Right forelimb (tissue), 1 donor: ENCODE measurements at regions not wholly inside any gene's neighbourhood (a gene's known extent, or its start where the extent isn't known, plus 50 kb on each side); places are given as distances from the start of the nearest gene placed in this dataset.
A peak's percentile ranks its signal among the peaks of the same experiment; 100 is the strongest.
"Not testable (repeated sequence)": the region's sequence is repeated elsewhere in the genome, so short reads cannot be mapped to it uniquely, and the experiment has no call there.

ENCODE experiments used
- DNase-seq: peaks from one replicate; pipeline ENCODE4 v3.0.0-alpha.2; 2018

DNA sequence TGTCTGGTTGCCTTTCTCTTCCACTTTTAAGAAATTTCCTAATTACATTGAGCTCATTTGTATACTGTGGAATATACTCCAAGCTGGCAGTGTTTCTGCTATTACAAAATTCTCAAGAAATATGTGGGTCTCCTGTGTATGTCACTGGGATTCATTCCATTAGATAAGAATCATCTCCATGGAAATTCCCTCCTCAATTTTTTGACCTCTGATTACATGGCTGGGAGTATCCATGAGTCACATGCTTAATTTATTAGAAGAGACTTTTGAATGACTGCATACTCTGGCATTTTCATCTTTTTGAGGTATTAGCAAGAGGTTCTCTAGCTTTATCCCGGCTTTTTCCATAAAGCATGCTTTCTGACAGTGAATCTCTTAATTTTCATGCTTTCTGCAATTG is 665.5 kb upstream of the CNTNAP5 start:
- no peak for DNase-seq

DNA sequence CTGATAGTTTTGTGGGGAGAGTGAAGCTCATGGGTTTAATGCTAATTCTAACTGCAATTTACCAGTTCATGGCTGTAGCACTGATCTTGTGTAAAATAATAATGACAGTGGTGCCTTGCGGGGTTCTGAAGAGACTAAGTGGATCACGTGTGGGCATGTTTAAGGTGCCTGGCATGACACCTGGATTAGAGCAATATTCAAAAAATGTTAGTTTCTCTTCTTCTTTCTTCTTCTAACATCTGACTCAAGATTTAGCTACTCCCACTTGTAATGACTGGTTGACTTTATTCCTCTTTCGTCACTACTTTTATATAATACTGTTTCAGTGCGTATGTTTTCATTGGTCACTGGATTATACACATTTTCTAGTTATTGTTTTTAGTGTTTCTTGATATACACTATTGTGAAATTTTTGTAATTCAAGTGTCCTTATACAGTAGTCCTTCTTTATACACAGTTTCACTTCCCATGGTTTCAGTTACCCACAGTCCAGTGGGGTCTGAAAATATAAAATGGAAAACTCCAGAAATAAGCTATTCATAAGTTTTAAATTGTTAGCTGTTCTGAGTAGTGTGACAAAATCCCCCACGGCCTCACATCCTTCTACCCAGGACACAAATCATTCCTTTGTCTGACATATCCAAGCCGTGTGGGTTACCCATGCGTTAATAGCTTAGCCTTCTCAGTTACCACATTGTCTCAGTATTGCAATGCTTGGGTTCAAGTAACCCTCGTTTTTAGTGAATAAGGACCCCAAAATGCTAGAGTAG is 662.2 kb upstream of the CNTNAP5 start:
- DNase-seq, result no peak

DNA sequence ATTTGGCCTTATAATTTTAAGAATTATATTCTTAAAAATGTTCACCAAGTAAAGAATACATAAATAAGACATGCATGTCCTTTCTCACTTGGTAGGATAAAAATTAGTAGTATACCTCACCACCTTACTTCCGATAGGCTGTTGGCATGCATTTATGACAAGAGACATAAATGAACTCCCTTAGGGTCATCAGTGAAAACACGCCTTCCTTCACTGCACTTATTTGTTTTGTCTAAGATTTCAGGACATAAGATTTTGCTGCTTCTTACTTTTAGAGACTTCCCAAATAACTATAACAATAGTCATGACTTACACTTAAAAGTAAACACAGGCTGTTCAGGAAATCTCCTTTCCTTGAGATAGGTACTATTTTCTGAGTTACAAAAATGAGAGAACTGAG is 661.3 kb upstream of the CNTNAP5 start:
- DNase-seq, result no peak

DNA sequence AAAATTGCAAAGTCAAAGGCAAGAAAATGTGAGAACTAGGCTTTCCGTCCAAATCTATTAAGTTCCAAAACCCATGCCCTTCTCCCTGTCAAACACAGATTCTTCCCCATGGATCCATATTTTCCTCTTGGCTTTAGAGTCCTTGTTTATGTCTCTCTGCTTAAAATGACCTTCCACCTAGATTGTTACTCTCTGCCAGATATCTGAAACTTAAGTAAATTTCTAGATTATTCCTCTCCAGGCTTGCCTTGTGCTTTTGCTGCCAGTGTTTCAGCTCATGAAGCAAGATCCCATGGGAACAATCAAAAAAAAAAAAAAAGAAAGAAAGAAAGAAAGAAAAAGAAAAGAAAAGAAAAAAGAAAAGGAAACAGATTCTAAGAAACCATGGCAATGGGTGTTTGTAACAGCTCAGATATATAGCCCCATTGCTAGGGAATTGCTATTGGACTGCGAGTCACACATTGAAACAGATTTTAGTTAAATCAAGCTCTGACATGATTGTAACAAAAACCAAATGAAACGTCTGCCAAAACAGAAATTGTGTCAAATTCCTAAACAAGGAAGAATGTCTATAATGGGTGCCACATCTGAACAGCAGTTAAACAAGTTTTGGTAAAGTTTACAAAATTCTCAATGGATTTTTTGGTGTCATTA is 660.7 kb upstream of the CNTNAP5 start:
- no peak for DNase-seq

DNA sequence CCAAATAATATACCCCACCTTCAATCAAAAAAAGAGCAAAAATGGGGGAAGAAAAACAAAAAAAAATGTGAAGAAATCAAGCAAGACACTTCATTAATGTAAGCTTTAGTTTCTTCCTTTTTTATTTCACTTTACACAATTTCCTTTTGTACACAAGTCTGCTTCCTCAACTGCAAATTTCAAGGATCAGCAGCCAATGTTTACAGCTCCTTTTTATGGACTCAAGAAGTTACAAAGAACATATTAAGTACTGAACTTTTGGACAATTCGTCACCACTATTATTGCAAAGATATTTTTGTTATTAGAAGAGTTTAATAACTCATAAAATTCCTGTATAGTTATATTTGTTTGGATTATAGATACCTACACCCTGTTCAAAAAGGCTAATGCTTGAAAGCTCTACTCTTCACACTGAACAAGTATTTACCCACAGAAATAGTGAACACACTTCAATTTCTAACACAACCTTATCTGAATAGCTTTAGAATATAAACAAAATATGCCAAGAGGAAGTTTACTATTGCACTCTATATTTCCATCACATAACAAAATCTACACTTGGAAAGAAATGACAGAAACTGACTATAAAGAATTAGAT is 658.7 kb upstream of the CNTNAP5 start:
- no peak for DNase-seq

DNA sequence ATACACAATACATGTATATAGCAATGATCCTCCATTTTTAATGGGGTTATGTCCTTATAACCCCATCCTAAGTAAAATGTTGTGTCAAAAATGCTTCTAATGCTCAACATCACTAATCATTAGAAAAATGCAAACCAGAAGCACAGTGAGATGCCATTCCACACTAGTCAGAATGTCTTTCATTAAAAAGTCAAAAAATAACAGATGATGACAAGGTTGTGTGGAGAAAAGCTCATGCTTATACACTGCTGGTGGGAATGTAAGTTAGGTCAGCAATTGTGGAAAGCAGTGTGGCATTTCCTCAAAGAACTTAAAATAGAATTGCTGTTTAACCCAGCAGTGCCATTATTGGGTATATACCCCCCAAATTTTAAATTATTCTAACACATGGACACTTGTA is 654.9 kb upstream of the CNTNAP5 start:
- no peak for DNase-seq

DNA sequence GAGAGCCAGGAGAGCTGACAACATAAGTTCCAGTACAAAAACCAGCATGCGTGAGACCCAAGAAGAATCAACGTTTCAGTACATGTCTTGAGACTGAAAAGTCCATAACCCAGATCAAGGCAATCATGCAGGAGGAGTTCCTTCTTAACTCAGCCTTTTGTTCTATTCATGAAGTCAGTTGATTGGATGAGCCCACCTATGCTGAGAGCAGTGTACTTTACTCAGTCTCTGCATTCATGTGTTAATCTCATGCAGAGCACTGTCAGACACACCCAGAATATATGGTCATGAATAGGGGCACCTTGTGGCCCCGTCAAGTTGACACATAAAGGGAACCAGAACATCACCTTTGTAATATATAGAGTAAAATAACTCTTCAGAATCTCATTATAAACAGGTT is 653.6 kb upstream of the CNTNAP5 start:
- DNase-seq, result no peak

DNA sequence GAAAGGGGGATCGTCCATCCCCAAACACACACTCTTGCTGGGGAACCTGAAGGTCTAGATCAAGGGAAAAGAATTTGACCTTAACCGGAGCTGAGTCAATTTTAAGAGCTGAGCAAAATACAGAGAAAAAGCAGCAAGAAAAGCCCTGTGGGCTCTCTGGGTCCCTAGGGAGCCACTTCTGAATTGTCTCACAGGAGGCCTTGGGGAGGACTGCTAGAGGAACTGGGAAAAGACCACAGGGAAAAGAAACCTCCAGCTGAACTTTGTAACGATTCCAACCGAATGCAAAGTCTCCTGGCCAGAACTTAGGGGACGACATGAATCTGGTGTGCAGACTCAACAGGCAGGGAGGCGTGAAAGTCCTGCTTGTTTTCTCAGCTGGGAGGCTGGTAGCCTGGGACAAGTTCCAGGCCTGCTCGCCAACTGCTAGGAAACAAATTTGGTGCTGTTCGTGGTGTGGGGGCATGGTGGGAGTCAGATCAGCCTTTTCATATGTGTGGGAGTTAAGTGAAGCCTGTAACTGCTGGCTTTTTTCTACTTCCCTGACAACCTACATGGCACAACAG is 644.6 kb upstream of the CNTNAP5 start:
- no peak for DNase-seq

DNA sequence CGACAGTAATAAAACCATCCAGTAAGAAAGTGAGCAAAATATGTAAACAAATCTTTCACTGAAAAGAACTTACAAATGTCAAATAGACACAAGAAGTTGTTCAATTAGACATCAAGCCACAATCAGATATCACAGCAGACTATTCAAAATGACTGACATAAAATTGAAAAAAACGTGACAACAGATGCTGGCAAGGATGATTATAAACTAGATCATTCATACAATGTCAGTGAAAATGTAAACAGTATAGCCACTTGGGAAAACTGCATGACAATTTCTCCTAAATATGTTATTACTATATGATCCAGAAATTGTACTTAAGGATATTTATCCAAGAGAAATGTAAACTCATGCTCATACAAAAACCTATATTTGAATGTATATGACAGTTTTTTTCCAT is 609.4 kb upstream of the CNTNAP5 start:
- no peak for DNase-seq

DNA sequence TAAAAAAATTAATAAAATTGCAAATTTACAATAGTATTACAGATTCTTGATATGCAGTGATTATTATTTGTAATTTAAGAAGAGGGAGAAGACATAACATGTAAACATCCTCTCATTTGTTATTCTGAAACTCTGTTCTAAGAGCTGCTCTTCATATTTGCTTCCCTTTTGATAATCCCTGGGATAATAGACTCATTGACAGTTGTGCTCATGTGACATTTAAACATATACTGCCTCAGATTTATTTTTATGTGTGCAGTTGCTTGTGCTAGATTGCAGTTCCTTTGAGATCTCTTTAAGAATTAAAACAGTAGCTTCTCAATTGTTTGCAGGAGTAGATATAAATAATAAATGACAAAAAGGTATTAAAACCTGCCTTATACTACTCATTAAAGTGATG is 605.1 kb upstream of the CNTNAP5 start:
- no peak for DNase-seq

DNA sequence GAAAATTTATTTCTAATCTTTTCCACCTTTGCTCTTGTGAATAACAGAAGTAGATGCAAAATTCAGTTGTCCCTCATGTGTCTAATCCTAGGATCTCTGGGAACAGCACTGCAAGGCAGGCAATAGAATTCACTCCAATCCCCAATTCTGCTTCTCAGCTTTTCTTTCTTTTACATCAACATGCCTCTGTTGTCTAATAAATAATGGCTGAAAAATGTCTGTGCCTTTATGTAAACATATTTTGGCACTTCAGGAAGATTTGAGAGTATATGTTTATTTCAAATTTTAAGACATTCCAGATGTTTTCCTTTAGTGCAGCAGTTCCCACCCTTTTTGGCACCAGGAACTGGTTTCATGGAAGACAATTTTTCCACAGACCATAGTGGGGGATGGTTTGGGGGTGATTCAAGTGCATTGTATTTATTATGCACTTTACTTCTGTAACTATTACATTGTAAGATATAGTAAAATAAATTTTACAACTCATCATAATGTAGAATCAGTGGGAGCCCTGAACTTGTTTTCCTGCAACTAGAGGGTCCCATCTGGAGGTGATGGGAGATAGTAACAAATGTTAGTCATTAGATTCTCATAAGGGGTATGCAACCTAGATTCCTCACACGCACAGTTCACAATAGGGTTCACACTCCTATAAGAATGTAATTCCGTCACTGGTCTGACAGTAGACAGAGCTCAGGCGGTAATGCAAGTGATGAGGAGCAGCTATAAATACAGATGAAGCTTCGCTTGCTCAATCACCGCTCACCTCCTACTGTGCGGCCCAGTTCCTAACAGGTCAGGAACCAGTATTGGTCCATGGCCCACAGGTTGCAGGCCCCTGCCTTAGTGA is 590.3 kb upstream of the CNTNAP5 start:
- DNase-seq, result peak; percentile 58

DNA sequence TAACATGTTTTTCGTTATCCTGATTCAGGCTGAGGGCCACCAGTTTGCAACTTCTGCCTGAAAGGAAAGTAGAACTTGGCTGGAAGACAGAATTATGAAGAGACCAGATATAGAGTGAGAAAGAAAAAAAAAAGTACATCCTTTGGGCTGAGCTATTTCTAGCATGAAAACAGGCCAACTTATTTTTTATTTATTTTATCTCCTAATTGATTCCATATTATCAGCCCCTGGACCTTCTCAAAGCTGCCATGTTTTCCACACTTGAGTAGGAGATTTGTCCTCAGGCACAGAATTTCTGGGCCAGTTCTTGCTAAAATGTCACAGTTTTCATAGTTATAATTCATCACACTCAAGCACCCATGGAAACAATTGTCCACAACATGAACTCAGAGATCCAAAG is 586.8 kb upstream of the CNTNAP5 start:
- no peak for DNase-seq

DNA sequence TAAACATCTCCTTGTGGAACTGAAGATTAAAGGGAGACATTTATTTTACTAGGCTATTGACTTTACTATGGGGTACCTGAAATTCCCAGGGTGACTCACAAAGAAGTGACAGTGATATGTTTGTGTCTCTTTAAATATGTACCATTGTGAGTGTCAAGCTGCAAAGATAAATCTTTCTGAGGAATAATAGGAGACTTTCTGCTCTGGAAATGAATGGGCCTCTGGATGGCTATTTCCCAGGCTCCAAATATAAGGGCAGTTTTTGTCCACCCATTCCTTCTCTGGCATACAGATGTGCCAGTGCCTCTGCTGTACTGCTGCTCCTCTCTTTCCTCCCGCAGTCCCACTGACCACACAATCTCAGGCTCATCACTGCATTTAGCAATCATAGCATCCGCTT is 586.4 kb upstream of the CNTNAP5 start:
- no peak for DNase-seq

DNA sequence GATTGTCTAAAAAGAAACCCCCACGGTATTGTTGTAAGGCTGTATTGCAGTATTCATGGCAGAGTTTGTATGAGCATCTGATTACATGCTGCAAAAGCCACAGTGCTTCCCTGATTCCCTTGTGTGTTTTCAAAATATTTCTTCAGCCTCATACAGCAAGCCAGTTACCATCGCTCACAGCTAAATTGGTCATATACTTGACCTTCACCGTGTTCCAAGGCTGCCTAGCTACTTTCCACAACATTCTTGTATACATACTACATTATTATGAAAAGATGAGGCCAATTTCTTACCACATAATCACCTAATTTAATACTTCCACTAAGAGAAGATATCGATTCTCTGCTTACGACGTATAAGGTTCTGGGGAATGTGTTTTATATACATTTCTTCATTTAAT is 576.3 kb upstream of the CNTNAP5 start:
- no peak for DNase-seq

DNA sequence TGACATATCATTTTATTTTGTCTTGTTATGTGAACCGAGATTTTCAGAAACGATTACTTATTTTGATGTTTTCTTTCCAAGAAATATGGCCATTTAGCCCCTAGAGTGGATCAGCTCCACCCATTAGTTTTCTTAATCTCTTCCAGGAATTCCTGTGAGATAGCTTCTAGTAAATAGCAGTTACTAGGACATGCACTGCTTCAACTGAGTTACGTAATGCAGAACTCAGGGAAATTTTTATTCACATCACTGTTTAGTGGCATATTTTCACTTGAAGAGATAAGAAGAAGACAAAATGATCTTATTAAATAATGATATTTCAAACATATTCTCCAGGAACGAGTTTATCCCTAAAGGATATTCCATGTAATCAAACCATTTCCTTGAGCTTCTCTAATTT is 573.5 kb upstream of the CNTNAP5 start:
- no peak for DNase-seq

DNA sequence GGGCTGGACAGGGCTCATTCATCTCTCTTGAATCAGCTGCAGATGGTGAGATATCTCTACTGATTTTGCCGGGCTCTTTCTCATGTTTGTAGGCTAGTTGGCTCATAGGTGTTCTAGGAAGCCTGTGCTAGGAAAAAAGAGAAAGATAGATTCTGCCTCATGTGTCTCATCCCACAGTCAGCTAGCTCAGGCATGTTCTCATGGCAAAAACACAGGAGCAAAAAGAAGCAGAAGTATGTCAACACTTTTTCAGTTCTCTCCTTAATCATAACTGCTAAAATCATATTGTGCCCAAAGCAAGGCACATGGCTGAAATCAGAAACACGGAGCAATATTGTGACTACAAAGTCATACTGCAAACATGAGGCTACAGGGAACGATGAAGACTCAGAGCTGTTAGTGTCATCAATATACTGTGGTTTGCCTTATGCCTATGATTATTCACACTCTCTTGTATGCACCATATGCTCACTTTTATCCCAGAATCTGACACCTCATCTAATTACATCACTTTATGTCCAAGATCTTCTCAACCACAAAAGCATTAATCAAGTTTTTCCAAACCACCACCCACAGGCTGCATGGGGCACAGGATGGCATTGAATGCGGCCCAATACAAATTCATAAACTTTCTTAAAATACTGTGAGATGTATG is 571.9 kb upstream of the CNTNAP5 start:
- DNase-seq, result no peak

DNA sequence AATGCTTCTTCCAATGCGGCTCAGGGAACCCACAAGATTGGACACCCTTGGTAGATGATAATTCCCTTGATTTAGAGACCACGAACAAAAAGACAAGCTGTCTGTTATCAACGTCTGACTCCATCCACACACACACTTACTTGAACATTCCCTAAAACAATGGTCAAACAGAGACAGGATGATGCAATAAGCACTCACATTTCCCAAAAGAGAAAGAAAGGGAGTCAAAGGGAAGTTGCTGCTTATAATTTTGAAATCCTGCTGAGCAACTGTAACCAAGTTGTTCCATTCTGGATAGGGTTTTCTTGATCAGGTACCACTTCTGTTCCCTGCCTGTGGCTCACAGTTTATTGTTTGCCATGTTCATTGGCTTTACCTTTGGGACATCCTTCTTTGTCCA is 571.3 kb upstream of the CNTNAP5 start:
- no peak for DNase-seq

DNA sequence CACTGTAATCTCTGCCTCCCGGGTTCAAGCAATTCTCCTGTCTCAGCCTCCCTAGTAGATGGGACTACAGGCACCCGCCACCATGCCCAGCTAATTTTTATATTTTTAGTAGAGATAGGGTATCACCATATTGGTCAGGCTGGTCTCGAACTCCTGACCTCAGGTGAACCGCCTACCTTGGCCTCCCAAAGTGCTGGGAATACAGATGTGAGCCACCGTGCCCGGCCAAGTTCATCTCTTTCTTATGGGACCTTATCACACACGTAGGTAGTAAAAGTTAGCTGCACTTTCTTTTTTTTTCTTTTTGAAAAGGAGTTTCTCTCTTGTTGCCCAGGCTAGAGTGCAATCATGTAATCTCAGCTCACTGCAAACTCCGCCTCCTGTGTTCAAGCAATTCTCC is 569.9 kb upstream of the CNTNAP5 start:
- DNase-seq, result not testable (repeated sequence)

DNA sequence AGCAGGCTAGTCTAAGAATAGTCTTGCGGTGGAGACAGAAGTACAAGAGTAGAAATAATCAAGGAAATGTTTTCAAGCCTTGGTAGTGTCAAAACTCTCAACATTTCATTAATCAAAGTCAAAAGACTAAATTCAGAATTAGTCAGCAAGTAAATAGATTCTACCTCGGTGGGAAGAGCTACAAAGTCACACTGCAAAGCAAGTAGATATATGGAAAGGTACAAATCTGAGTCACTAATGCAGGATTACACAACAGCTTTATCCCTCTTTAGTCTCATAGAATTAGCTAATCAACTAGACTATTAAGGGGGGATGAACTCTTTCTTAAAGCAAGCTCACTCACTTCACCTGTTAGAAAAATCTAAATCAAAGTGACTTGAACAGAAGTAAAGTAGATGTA is 568.7 kb upstream of the CNTNAP5 start:
- no peak for DNase-seq

DNA sequence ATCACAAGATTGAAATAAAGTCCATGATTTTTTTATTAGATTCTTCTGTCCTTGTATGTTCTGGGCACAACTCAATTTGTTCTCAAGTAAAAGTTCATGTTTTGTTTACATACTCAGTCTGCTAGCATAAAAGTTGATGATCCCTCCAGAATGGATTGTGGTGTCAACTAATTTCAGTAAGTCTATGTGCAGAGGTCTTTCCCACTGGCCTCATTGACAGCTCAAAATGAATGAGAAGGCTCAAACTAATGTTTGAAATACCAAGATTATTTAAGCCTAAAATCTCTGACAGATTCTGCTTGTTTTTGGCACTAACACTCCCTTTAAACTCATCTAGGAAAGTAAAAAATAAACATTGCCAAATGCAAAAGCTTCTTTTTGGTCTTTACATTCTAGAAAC is 561.2 kb upstream of the CNTNAP5 start:
- no peak for DNase-seq

DNA sequence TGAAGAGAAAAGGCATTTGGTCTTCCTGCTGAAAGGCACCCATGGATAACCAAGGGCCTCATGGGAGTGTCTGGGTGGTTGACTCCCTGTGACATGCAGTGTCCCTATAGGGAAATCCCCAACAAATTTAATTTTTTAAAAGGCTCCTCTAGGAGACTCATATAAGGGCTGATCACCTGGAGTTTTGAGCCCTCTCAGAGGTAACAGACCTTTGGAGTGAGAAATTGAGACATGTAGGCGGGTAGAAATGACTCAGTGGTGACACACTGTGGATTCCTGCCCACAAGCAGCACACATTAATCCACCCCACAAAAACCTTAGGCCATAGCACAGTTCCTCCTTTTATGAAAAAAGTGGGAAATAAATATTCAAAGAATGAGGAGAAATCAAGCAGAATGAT is 557.0 kb upstream of the CNTNAP5 start:
- no peak for DNase-seq

DNA sequence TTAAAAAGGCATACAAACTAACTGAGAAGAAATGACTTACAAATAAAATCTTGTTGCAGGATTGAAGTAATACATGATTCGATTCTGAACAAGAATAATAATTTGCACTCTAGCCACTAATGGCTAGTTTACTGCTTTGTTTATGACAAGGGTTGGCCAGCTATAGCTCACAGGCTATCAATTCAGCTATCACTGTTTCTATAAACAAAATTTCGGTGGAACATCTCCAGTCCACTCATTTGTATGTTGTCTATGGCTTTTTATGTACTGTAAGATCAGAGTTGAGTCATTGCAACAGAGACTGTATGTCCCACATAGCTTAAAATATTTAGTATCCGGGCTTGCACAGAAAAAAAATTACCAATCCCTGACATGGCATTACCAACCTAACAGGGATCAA is 543.7 kb upstream of the CNTNAP5 start:
- no peak for DNase-seq

DNA sequence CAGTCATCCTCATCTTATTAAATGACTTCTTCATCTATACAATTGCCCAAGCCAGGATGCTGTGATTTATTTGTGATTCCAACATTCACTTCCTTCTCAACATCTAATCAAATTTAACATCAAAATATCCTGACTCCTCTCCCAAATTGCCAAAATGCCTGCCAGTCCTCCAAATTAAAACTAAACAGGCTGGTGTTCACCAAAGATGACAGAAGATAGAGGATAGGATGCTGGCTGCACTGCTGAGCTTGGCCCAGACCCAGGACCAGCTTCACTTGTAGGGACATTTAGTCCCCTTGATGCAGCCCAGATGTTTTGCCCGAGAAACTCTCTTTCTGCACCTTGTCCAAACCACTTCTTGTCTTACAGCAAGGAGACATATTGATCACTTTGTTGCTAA is 540.0 kb upstream of the CNTNAP5 start:
- DNase-seq, result no peak
